Liver (tissue), 8 donors: ENCODE measurements at regions not wholly inside any gene's neighbourhood (a gene's known extent, or its start where the extent isn't known, plus 50 kb on each side); places are given as distances from the start of the nearest gene placed in this dataset.
A peak's percentile ranks its signal among the peaks of the same experiment; 100 is the strongest.

ENCODE experiments used
- DNase-seq: peaks from one replicate; pipeline ENCODE4 v3.0.0-alpha.2; 2017; ENCODE audit warnings: low spot score
- H3K27ac ChIP-seq, 2 donors: one replicate each; pipeline ENCODE4 v1.7.0; 2013; ENCODE audit warnings: inconsistent platforms in 2 of 2, low read length in 2 of 2, control low read depth in 1 of 2, low read depth in 1 of 2, mild to moderate bottlenecking in 1 of 2
- H3K27me3 ChIP-seq, 4 donors: one replicate each; pipeline versions ENCODE4 v1.6.1 to v1.7.0; 2013; ENCODE audit warnings: low read length in 3 of 4, inconsistent platforms in 1 of 4, mild to moderate bottlenecking in 1 of 4, moderate library complexity in 1 of 4; ENCODE audit not compliant: control insufficient read depth in 4 of 4, insufficient read depth in 4 of 4
- H3K36me3 ChIP-seq, 4 donors: one replicate each; pipeline versions ENCODE4 v1.6.1 to v1.7.0; 2013; ENCODE audit warnings: low read length in 3 of 4, mild to moderate bottlenecking in 3 of 4, low read depth in 1 of 4, moderate library complexity in 1 of 4; ENCODE audit not compliant: control insufficient read depth in 4 of 4, insufficient read depth in 3 of 4
- H3K4me1 ChIP-seq, 4 donors: one replicate each; pipeline versions ENCODE4 v1.6.1 to v1.7.0; 2013; ENCODE audit warnings: low read length in 3 of 4, mild to moderate bottlenecking in 3 of 4, moderate library complexity in 1 of 4; ENCODE audit not compliant: control insufficient read depth in 4 of 4, insufficient read depth in 4 of 4
- H3K4me3 ChIP-seq, 3 donors: one replicate each; pipeline versions ENCODE4 v1.6.1 to v1.7.0; 2013; ENCODE audit warnings: low read length in 3 of 3, control low read depth in 1 of 3, low read depth in 1 of 3, mild to moderate bottlenecking in 1 of 3
- H3K9ac ChIP-seq, 2 donors: one replicate each; pipeline ENCODE4 v1.7.0; 2013; ENCODE audit warnings: low read length in 2 of 2, mild to moderate bottlenecking in 2 of 2, moderate library complexity in 2 of 2, control low read depth in 1 of 2, low read depth in 1 of 2
- H3K9me3 ChIP-seq, 4 donors: one replicate each; pipeline versions ENCODE4 v1.6.1 to v1.7.0; 2013; ENCODE audit warnings: low read length in 3 of 4; ENCODE audit not compliant: control insufficient read depth in 4 of 4
- EGR1 ChIP-seq, 2 donors: IDR thresholded peaks; 2 replicates each; pipeline ENCODE4 v1.6.1; 2016 to 2018; ENCODE audit warnings: antibody characterized with exemption in 2 of 2, low read depth in 2 of 2
- FOXA1 ChIP-seq: IDR thresholded peaks from 2 replicates; pipeline ENCODE4 v1.6.1; 2016; ENCODE audit warnings: antibody characterized with exemption
- FOXA2 ChIP-seq: IDR thresholded peaks from 2 replicates; pipeline ENCODE4 v1.6.1; 2016; ENCODE audit warnings: antibody characterized with exemption
- HNF4G ChIP-seq: IDR thresholded peaks from 2 replicates; pipeline ENCODE4 v1.6.1; 2016; ENCODE audit warnings: antibody characterized with exemption
- JUND ChIP-seq, 2 donors: IDR thresholded peaks; 2 replicates each; pipeline ENCODE4 v1.6.1; 2016; ENCODE audit warnings: antibody characterized with exemption in 2 of 2
- NR2F2 ChIP-seq: IDR thresholded peaks from 2 replicates; pipeline ENCODE4 v1.6.1; 2016; ENCODE audit warnings: antibody characterized with exemption
- RAD21 ChIP-seq, 2 donors: IDR thresholded peaks; 2 replicates each; pipeline ENCODE4 v1.6.1; 2016; ENCODE audit warnings: antibody characterized with exemption in 2 of 2, mild to moderate bottlenecking in 2 of 2
- SP1 ChIP-seq: IDR thresholded peaks from 2 replicates; pipeline ENCODE4 v1.6.1; 2018; ENCODE audit warnings: antibody characterized with exemption, mild to moderate bottlenecking
- TAF1 ChIP-seq: conservative IDR thresholded peaks from 2 replicates; pipeline ENCODE4 v1.6.1; 2016; ENCODE audit warnings: antibody characterized with exemption, mild to moderate bottlenecking
- YY1 ChIP-seq: IDR thresholded peaks from 2 replicates; pipeline ENCODE4 v1.6.1; 2016; ENCODE audit warnings: antibody characterized with exemption, mild to moderate bottlenecking
- WGBS: extraction: QIAGEN DNeasy Blood & Tissue Kit; methylation state at CpG from one replicate; pipeline ENCODE4 v1.1.7; 2013; 5-methylcytosine and 5-hydroxymethylcytosine counted together
- TF ChIP-seq, protein P1 (sequence below): IDR thresholded peaks from 2 replicates; pipeline ENCODE4 v1.6.1; 2016; ENCODE audit warnings: antibody characterized with exemption, mild to moderate bottlenecking
- TF ChIP-seq, protein P2 (sequence below): IDR thresholded peaks from 2 replicates; pipeline ENCODE4 v1.6.1; 2016; ENCODE audit warnings: antibody characterized with exemption
- TF ChIP-seq, protein P3 (sequence below): fragments of 150-350 bp; IDR thresholded peaks from 2 replicates; pipeline ENCODE4 v1.5.1; 2017; ENCODE audit warnings: improper control_type of control experiment, low read depth, low read length; ENCODE audit not compliant: missing input control
- donor health status: healthy.
- donor health status: healthy.
- donor health status: healthy.
- donor health status: healthy.
- donor health status: healthy.

DNA sequence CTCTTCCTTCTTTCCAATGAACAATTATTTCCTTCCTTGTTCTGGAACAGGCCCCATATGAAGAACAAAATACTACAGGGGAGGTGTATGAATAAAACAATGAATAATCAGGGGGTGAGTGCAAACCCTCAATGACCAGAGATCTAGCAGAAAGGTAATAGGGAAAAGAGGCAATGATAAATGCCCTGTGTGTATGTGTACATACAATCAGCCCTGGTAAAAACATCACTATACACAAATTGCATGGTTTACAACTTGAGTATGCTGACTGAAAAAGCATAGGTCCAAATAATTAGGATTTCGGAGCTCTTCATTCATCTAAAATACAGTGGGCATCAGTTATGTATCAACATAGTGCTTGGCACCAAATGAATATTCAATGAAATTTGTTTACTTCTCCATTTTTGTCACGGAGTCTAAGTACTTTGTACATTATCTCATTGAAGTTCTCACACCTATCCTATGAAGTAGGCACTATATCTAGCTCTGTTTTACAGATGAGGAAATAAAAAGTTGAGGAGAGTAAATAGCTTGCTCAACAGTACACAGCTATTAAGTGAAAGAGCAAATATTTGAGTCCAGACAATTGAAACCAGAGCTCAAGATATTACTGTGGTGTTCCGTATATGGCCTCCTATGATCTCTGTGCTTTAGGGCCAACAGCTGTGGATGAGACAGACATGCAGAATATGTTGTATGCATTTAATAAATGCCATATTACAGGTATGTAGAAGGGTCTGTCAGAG, 1065.4 kb downstream of the SORCS3 start:
- DNase-seq: no peak
- no peak for TF ChIP-seq JUND (IDR thresholded peaks at IDR 0.05)
- TF ChIP-seq FOXA1: peak; percentile 16
- TF ChIP-seq HNF4G: no peak
- no peak for TF ChIP-seq SP1
- TF ChIP-seq, protein P1, sequence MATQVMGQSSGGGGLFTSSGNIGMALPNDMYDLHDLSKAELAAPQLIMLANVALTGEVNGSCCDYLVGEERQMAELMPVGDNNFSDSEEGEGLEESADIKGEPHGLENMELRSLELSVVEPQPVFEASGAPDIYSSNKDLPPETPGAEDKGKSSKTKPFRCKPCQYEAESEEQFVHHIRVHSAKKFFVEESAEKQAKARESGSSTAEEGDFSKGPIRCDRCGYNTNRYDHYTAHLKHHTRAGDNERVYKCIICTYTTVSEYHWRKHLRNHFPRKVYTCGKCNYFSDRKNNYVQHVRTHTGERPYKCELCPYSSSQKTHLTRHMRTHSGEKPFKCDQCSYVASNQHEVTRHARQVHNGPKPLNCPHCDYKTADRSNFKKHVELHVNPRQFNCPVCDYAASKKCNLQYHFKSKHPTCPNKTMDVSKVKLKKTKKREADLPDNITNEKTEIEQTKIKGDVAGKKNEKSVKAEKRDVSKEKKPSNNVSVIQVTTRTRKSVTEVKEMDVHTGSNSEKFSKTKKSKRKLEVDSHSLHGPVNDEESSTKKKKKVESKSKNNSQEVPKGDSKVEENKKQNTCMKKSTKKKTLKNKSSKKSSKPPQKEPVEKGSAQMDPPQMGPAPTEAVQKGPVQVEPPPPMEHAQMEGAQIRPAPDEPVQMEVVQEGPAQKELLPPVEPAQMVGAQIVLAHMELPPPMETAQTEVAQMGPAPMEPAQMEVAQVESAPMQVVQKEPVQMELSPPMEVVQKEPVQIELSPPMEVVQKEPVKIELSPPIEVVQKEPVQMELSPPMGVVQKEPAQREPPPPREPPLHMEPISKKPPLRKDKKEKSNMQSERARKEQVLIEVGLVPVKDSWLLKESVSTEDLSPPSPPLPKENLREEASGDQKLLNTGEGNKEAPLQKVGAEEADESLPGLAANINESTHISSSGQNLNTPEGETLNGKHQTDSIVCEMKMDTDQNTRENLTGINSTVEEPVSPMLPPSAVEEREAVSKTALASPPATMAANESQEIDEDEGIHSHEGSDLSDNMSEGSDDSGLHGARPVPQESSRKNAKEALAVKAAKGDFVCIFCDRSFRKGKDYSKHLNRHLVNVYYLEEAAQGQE: no peak
- no peak for TF ChIP-seq YY1
- Histone ChIP-seq H3K9me3 (peaks cover 0 to 5% (median 0%) of the 10 kb centered on the region in 4 donors), H3K27ac (no peak overlapping the region), H3K4me1 (no peaks in the 10 kb centered on the region), H3K9ac (no peak overlapping the region), H3K27me3 (no peaks in the 10 kb centered on the region), H3K4me3 (no peak overlapping the region), H3K36me3 (no peaks in the 10 kb centered on the region)
- WGBS: 60% methylated on average over 3 of the region's 3 CpGs

DNA sequence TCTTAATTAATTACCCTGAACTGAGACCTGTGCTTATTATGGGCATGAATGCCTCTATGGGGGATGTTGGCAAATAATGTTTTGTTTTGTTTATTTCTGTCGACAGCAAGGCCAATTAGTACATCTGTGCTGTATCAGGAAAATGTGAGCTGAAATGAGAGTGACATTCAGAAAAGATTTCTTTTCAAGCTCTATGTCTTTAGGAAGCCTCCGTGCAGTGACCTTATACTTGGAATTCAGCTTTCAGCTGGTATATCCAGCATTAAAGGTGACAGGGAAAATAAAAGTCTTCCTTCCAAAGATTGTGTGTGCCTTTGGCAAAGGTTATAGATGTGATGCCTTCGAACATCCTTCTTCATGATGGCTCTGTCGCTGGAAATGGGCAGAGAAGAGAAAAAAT, 1061.1 kb downstream of the SORCS3 start:
- WGBS: 73% methylated on average over 4 of the region's 4 CpGs

DNA sequence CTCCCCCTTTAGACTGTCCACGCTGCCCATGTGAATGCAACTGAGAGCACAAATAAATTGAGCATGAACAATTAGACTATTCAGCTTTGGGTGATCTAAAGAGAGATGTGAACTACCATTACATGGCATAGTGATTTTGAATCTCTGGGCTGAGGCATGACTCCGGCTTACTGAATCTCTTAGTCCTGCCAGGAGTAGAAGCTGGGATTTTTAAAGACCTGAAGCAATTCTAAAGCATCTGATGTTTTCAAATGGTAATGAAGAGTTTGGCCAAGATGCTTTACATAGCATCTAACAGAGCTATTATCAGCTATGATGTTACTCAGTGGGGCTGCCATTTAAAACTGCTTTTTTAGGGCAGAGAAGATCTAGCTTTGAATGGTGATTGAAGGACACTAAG, 1059.1 kb downstream of the SORCS3 start:
- H3K9me3 ChIP-seq: no peaks in the 10 kb centered on the region
- no peak overlapping the region for H3K4me3 ChIP-seq
- no peak overlapping the region for H3K9ac ChIP-seq
- no peak overlapping the region for H3K27ac ChIP-seq
- no peaks in the 10 kb centered on the region for H3K4me1 ChIP-seq
- WGBS: 73% methylated on average over 2 of the region's 2 CpGs
- H3K27me3 ChIP-seq: peaks cover 0 to 5% (median under 1%) of the 10 kb centered on the region in 4 donors
- TF ChIP-seq, protein P2, sequence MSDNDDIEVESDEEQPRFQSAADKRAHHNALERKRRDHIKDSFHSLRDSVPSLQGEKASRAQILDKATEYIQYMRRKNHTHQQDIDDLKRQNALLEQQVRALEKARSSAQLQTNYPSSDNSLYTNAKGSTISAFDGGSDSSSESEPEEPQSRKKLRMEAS: no peak
- no peak for TF ChIP-seq EGR1 (IDR thresholded peaks at IDR 0.05; ENCODE audit: low read depth in 2 of 2)
- DNase-seq: no peak
- H3K36me3 ChIP-seq: no peaks in the 10 kb centered on the region

More for the DNA sequence above, 1061.1 kb downstream of the SORCS3 start:
- Histone ChIP-seq H3K4me3 (no peak overlapping the region), H3K36me3 (no peaks in the 10 kb centered on the region), H3K27ac (no peak overlapping the region), H3K27me3 (peaks cover 0 to 5% (median 0%) of the 10 kb centered on the region in 4 donors), H3K9me3 (no peaks in the 10 kb centered on the region), H3K9ac (no peak overlapping the region), H3K4me1 (no peaks in the 10 kb centered on the region)
- no peak for DNase-seq
- TF ChIP-seq FOXA1 (no peak), RAD21 (IDR thresholded peaks at IDR 0.05) (no peak), HNF4G (no peak), EGR1 (IDR thresholded peaks at IDR 0.05; ENCODE audit: low read depth in 2 of 2) (no peak), NR2F2 (no peak), FOXA2 (no peak), TAF1 (no peak)
- TF ChIP-seq, protein P2: no peak
- TF ChIP-seq, protein P3, sequence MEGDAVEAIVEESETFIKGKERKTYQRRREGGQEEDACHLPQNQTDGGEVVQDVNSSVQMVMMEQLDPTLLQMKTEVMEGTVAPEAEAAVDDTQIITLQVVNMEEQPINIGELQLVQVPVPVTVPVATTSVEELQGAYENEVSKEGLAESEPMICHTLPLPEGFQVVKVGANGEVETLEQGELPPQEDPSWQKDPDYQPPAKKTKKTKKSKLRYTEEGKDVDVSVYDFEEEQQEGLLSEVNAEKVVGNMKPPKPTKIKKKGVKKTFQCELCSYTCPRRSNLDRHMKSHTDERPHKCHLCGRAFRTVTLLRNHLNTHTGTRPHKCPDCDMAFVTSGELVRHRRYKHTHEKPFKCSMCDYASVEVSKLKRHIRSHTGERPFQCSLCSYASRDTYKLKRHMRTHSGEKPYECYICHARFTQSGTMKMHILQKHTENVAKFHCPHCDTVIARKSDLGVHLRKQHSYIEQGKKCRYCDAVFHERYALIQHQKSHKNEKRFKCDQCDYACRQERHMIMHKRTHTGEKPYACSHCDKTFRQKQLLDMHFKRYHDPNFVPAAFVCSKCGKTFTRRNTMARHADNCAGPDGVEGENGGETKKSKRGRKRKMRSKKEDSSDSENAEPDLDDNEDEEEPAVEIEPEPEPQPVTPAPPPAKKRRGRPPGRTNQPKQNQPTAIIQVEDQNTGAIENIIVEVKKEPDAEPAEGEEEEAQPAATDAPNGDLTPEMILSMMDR: no peak
